HCT116 (cell line): ENCODE measurements at regions not wholly inside any gene's neighbourhood (a gene's known extent, or its start where the extent isn't known, plus 50 kb on each side); places are given as distances from the start of the nearest gene placed in this dataset.

ENCODE experiments used
- ATAC-seq: fragments of 200-7000 bp; cut with Tn5 transposase; 2 replicates; pipeline ENCODE4 v1.9.1; 2020; ENCODE audit warnings: mild to moderate bottlenecking, moderate library complexity
- BruUV-seq: library from RNA; stranded (reverse); fragments of 400-500 nt; replicated peaks from 2 replicates; lab custom pipeline; 2021; lab: Mats Ljungman, UMichigan
- CTCF ChIA-PET: fragments of 300-600 bp; sonication (Branson Sonifier 250); formaldehyde crosslinking; loops from one replicate; lab custom pipeline; 2021; ENCODE audit warnings: antibody characterized with exemption; lab: Charles Lee
- POLR2A ChIA-PET: fragments of 300-600, 350-600 bp; sonication (Branson Sonifier 250); formaldehyde crosslinking; loops from one replicate; lab custom pipeline; 2021; ENCODE audit warnings: antibody characterized with exemption; lab: Charles Lee
- RAD21 ChIA-PET, 2 experiments: fragments of 300-600 bp; sonication (Branson Sonifier 250); formaldehyde crosslinking; loops; one replicate each; lab custom pipeline; 2023; ENCODE audit warnings: low total read pairs in 2 of 2; ENCODE audit not compliant: uncharacterized antibody in 2 of 2, unreplicated experiment in 2 of 2, low non-redundant PET in 1 of 2; lab: Charles Lee
- DNase-seq: peaks from one replicate; pipeline ENCODE4 v3.0.0-alpha.2; 2010; ENCODE audit warnings: low read depth, low spot score
- H2AFZ ChIP-seq: fragments of 200-600 bp; shearing (Covaris generic), sonication (generic); 2 replicates; pipeline ENCODE4 v1.6.1; 2017; ENCODE audit warnings: low read depth, mixed run types, mixed read lengths, antibody characterized with exemption, low read length; ENCODE audit not compliant: poor library complexity, severe bottlenecking
- H3K27ac ChIP-seq: 2 replicates; pipeline ENCODE4 v1.5.1; 2012; ENCODE audit warnings: low read depth, low read length
- H3K27me3 ChIP-seq: fragments of 200-600 bp; sonication (generic); 2 replicates; pipeline ENCODE4 v1.6.1; 2016; ENCODE audit warnings: mixed run types, low read length, mixed read lengths; ENCODE audit not compliant: insufficient read depth
- H3K36me3 ChIP-seq, 2 experiments: fragments of 200-500 bp in 1 of 2; fragments of 200-600 bp in 1 of 2; sonication (Bioruptor generic) in 1 of 2; sonication (generic) in 1 of 2; 2 replicates each; pipeline versions ENCODE4 v1.5.1 to v1.6.1; 2014 to 2016; ENCODE audit warnings: low read length in 2 of 2, inconsistent platforms in 1 of 2, mixed read lengths in 1 of 2, mixed run types in 1 of 2; ENCODE audit not compliant: insufficient read depth in 2 of 2, control insufficient read depth in 1 of 2
- H3K4me1 ChIP-seq, 2 experiments: fragments of 200-600 bp in 1 of 2; sonication (generic) in 1 of 2; 2 replicates each; pipeline versions ENCODE4 v1.5.1 to v1.6.1; 2012 to 2017; ENCODE audit warnings: low read length in 2 of 2, inconsistent platforms in 1 of 2, mild to moderate bottlenecking in 1 of 2, mixed read lengths in 1 of 2, mixed run types in 1 of 2, moderate library complexity in 1 of 2; ENCODE audit not compliant: insufficient read depth in 2 of 2, control insufficient read depth in 1 of 2
- H3K4me2 ChIP-seq: fragments of 200-600 bp; sonication (generic); 2 replicates; pipeline ENCODE4 v1.6.1; 2017; ENCODE audit warnings: mixed run types, low read length, mixed read lengths
- H3K4me3 ChIP-seq, 2 experiments: fragments of 200-600 bp in 1 of 2; sonication (generic) in 1 of 2; replicated peaks in 1 of 2; 2 replicates each; pipeline ENCODE4 v1.5.1; 2011 to 2016; ENCODE audit warnings: low read length in 2 of 2, control low read depth in 1 of 2, low read depth in 1 of 2, mild to moderate bottlenecking in 1 of 2, mixed read lengths in 1 of 2, mixed run types in 1 of 2
- H3K79me2 ChIP-seq: fragments of 200-600 bp; sonication (generic); 2 replicates; pipeline ENCODE4 v1.6.1; 2017; ENCODE audit warnings: mild to moderate bottlenecking, mixed run types, low read length, moderate library complexity, mixed read lengths; ENCODE audit not compliant: insufficient read depth
- H3K9ac ChIP-seq: fragments of 200-600 bp; sonication (generic); 2 replicates; pipeline ENCODE4 v1.6.1; 2016; ENCODE audit warnings: low read length, mixed read lengths
- H3K9me2 ChIP-seq: fragments of 200-600 bp; sonication (generic), shearing (Covaris generic); 2 replicates; pipeline ENCODE4 v1.6.1; 2017; ENCODE audit warnings: mixed run types, mild to moderate bottlenecking, moderate library complexity; ENCODE audit not compliant: insufficient read depth
- H3K9me3 ChIP-seq, 2 experiments: fragments of 200-500 bp in 1 of 2; fragments of 200-600 bp in 1 of 2; sonication (Bioruptor generic) in 1 of 2; sonication (generic) in 1 of 2; 2 replicates each; pipeline ENCODE4 v1.6.1; 2014 to 2017; ENCODE audit warnings: low read length in 2 of 2, mixed read lengths in 2 of 2, inconsistent platforms in 1 of 2, low read depth in 1 of 2, mild to moderate bottlenecking in 1 of 2, mixed run types in 1 of 2, moderate library complexity in 1 of 2; ENCODE audit not compliant: control insufficient read depth in 1 of 2, insufficient read depth in 1 of 2
- H4K20me1 ChIP-seq: fragments of 200-600 bp; sonication (generic), shearing (Covaris generic); 2 replicates; pipeline ENCODE4 v1.6.1; 2017; ENCODE audit warnings: mixed run types, mild to moderate bottlenecking, moderate library complexity; ENCODE audit not compliant: insufficient read depth
- CBX3 ChIP-seq: IDR thresholded peaks from 2 replicates; pipeline ENCODE4 v1.6.1; 2012; ENCODE audit warnings: low read depth
- CEBPB ChIP-seq: IDR thresholded peaks from 2 replicates; pipeline ENCODE4 v1.6.1; 2012; ENCODE audit warnings: low read depth
- EGR1 ChIP-seq: IDR thresholded peaks from 2 replicates; pipeline ENCODE4 v1.6.1; 2012; ENCODE audit warnings: low read depth
- ELF1 ChIP-seq: IDR thresholded peaks from 2 replicates; pipeline ENCODE4 v1.6.1; 2012; ENCODE audit warnings: low read depth, borderline replicate concordance
- EZH2phosphoT487 ChIP-seq: fragments of 200-600 bp; IDR thresholded peaks from 2 replicates; pipeline ENCODE4 v1.6.1; 2018; ENCODE audit warnings: antibody characterized with exemption, borderline replicate concordance
- FOSL1 ChIP-seq: IDR thresholded peaks from 2 replicates; pipeline ENCODE4 v1.6.1; 2012; ENCODE audit warnings: low read depth
- JUND ChIP-seq: IDR thresholded peaks from 2 replicates; pipeline ENCODE4 v1.6.1; 2012
- RAD21 ChIP-seq: IDR thresholded peaks from 2 replicates; pipeline ENCODE4 v1.6.1; 2012; ENCODE audit warnings: low read depth, mild to moderate bottlenecking
- SIN3A ChIP-seq: IDR thresholded peaks from 2 replicates; pipeline ENCODE4 v1.6.1; 2012; ENCODE audit warnings: low read depth
- SRF ChIP-seq: IDR thresholded peaks from 2 replicates; pipeline ENCODE4 v1.6.1; 2012; ENCODE audit warnings: low read depth
- TCF7L2 ChIP-seq: IDR thresholded peaks from 2 replicates; pipeline ENCODE4 v1.7.0; 2011; ENCODE audit warnings: borderline replicate concordance, inconsistent platforms; ENCODE audit not compliant: insufficient read depth, insufficient read length; ENCODE audit errors: extremely low read depth
- ZFX ChIP-seq: fragments of 450-650 bp; IDR thresholded peaks from 2 replicates; pipeline ENCODE4 v1.6.1; 2017
- ZNF274 ChIP-seq: fragments of 200-500 bp; sonication (Bioruptor generic); IDR thresholded peaks from 2 replicates; pipeline ENCODE4 v1.6.1; 2014; ENCODE audit warnings: mild to moderate bottlenecking, low read depth, low read length, inconsistent platforms
- intact Hi-C: fragments of 100-400 bp; cut with micrococcal nuclease; formaldehyde crosslinking; loops from 2 replicates; pipeline ENCODE4 v1.10.0; 2022
- TF ChIP-seq, protein P1 (sequence below): IDR thresholded peaks from 2 replicates; pipeline ENCODE4 v1.6.1; 2011; ENCODE audit warnings: mild to moderate bottlenecking, low read length, moderate library complexity; ENCODE audit not compliant: insufficient replicate concordance; ENCODE audit errors: extremely low read depth
- TF ChIP-seq, protein P2 (sequence below), 3 experiments: fragments of 200-600 bp in 1 of 3; sonication (generic) in 1 of 3; IDR thresholded peaks in 2 of 3; conservative IDR thresholded peaks in 1 of 3; 2 replicates each; pipeline ENCODE4 v1.5.1; 2012 to 2017; ENCODE audit warnings: low read depth in 2 of 3, low read length in 2 of 3, antibody characterized with exemption in 1 of 3, borderline replicate concordance in 1 of 3, control low read depth in 1 of 3, mild to moderate bottlenecking in 1 of 3, mixed read lengths in 1 of 3, mixed run types in 1 of 3, moderate library complexity in 1 of 3; ENCODE audit not compliant: insufficient read depth in 1 of 3
- TF ChIP-seq, protein P3 (sequence below): IDR thresholded peaks from 2 replicates; pipeline ENCODE4 v1.6.1; 2012

GRCh38 chr3:137615659-137616418, 148.3 kb upstream of the SOX14 start:
- POLR2A ChIA-PET: no interaction called here
- RAD21 ChIA-PET: no interaction called here
- Histone ChIP-seq H3K27me3 (peaks cover 15% of the 10 kb centered on the region), H3K4me1 (no peaks in the 10 kb centered on the region), H3K4me2 (no peak overlapping the region), H3K36me3 (no peaks in the 10 kb centered on the region), H3K79me2 (no peaks in the 10 kb centered on the region), H3K9me3 (no peaks in the 10 kb centered on the region), H3K27ac (no peak overlapping the region), H4K20me1 (no peaks in the 10 kb centered on the region; the same call in 1 of the 2 replicates), H3K9me2 (no peaks in the 10 kb centered on the region), H2AFZ (no peak overlapping the region), H3K9ac (no peak overlapping the region), H3K4me3 (no peak overlapping the region)
- no TSS peak for BruUV-seq
- DNase-seq (no peak), ATAC-seq (no peak)
- no peak for TF ChIP-seq ELF1
- TF ChIP-seq SIN3A: no peak
- CTCF ChIA-PET: no interaction called here
- intact Hi-C loops: no loop called here

DNA sequence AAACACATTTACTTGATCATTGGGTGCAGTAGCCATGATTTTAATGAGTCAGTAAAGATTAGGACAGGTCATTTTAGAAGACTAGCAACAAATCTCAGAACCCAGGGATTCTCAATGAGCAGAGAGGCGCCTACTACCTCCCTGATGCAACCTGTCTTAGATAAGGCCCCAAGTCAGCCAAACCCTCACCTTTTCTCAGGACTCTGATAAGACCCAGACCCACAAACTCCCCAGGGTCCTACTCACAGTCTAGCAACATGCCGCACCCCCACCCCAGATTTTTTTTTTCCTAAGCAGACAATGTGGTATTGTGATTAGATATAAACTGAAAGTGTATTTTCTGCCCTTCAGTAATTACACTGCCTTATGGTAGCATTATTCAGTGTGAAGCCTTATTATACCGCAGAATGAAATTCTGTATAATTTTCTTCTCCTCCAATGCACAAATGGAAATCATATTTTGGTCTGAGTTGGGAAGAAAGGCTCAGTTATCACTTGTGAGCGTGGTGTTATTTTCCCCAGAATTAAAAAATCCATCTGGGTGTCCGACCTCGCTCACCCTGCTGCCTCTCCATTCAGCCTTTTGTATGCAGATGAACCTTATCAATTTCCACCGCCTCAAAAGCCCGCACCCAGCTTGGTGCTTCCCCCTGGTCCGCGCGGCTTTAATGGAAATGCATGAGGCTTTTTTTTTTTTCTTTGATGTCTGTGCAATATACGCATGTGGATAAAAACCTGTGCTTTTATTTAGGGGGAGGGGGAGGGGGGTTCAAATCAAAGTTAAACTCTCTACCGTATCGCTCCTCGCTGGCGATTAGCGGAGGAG, 122.0 kb upstream of the SOX14 start:
- TF ChIP-seq, protein P1, sequence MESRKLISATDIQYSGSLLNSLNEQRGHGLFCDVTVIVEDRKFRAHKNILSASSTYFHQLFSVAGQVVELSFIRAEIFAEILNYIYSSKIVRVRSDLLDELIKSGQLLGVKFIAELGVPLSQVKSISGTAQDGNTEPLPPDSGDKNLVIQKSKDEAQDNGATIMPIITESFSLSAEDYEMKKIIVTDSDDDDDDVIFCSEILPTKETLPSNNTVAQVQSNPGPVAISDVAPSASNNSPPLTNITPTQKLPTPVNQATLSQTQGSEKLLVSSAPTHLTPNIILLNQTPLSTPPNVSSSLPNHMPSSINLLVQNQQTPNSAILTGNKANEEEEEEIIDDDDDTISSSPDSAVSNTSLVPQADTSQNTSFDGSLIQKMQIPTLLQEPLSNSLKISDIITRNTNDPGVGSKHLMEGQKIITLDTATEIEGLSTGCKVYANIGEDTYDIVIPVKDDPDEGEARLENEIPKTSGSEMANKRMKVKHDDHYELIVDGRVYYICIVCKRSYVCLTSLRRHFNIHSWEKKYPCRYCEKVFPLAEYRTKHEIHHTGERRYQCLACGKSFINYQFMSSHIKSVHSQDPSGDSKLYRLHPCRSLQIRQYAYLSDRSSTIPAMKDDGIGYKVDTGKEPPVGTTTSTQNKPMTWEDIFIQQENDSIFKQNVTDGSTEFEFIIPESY: no peak
- no peak for TF ChIP-seq SRF
- TF ChIP-seq FOSL1: no peak
- TF ChIP-seq TCF7L2: no peak
- TF ChIP-seq ZFX: no peak
- TF ChIP-seq JUND: no peak
- TF ChIP-seq EGR1: no peak
- TF ChIP-seq CBX3: no peak
- no peak for TF ChIP-seq EZH2phosphoT487
- TF ChIP-seq CEBPB: no peak
- TF ChIP-seq, protein P2, sequence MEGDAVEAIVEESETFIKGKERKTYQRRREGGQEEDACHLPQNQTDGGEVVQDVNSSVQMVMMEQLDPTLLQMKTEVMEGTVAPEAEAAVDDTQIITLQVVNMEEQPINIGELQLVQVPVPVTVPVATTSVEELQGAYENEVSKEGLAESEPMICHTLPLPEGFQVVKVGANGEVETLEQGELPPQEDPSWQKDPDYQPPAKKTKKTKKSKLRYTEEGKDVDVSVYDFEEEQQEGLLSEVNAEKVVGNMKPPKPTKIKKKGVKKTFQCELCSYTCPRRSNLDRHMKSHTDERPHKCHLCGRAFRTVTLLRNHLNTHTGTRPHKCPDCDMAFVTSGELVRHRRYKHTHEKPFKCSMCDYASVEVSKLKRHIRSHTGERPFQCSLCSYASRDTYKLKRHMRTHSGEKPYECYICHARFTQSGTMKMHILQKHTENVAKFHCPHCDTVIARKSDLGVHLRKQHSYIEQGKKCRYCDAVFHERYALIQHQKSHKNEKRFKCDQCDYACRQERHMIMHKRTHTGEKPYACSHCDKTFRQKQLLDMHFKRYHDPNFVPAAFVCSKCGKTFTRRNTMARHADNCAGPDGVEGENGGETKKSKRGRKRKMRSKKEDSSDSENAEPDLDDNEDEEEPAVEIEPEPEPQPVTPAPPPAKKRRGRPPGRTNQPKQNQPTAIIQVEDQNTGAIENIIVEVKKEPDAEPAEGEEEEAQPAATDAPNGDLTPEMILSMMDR (IDR thresholded peaks at IDR 0.05 in 2 of 3, conservative IDR thresholded peaks at IDR 0.05 in 1 of 3; ENCODE audit: borderline replicate concordance in 1 of 3, insufficient read depth in 1 of 3, low read depth in 2 of 3, low read length in 2 of 3): no peak
- TF ChIP-seq RAD21: no peak
- TF ChIP-seq, protein P3, sequence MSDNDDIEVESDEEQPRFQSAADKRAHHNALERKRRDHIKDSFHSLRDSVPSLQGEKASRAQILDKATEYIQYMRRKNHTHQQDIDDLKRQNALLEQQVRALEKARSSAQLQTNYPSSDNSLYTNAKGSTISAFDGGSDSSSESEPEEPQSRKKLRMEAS: no peak
- TF ChIP-seq ZNF274: no peak
- ATAC-seq (no peak), DNase-seq (no peak)
- H3K9me2 ChIP-seq: no peaks in the 10 kb centered on the region
- H3K4me1 ChIP-seq: no peaks in the 10 kb centered on the region
- H3K9me3 ChIP-seq: no peaks in the 10 kb centered on the region
- H3K4me2 ChIP-seq: no peak overlapping the region
- H3K79me2 ChIP-seq: no peaks in the 10 kb centered on the region
- ChIA-PET RAD21 (no interaction called here), POLR2A (no interaction called here), CTCF (no interaction called here)
- H4K20me1 ChIP-seq: no peaks in the 10 kb centered on the region; the same call in 1 of the 2 replicates
- H3K9ac ChIP-seq: no peak overlapping the region
- intact Hi-C loops: no loop called here
- no TSS peak for BruUV-seq
- H3K4me3 ChIP-seq: no peak overlapping the region
- peaks cover 6% of the 10 kb centered on the region; the same call in 1 of the 2 replicates for H3K27me3 ChIP-seq
- no peak overlapping the region for H2AFZ ChIP-seq
- no peaks in the 10 kb centered on the region for H3K36me3 ChIP-seq
- no peak overlapping the region for H3K27ac ChIP-seq
